HG03095 (cell line): ENCODE measurements at regions not wholly inside any gene's neighbourhood (a gene's known extent, or its start where the extent isn't known, plus 50 kb on each side); places are given as distances from the start of the nearest gene placed in this dataset.

Experiments
- ATAC-seq: cut with Tn5 transposase; IDR thresholded peaks from one replicate; pipeline ENCODE4 v1.9.1; 2021; ENCODE audit warnings: moderate library complexity; ENCODE audit not compliant: unreplicated experiment

GRCh38 chr2:236866542-236867340, 218.9 kb upstream of the COPS8 start:
- no peak for ATAC-seq

- no peak for ATAC-seq
These were observed 218.0 kb upstream of the COPS8 start for GRCh38 chr2:236867441-236868260.

DNA sequence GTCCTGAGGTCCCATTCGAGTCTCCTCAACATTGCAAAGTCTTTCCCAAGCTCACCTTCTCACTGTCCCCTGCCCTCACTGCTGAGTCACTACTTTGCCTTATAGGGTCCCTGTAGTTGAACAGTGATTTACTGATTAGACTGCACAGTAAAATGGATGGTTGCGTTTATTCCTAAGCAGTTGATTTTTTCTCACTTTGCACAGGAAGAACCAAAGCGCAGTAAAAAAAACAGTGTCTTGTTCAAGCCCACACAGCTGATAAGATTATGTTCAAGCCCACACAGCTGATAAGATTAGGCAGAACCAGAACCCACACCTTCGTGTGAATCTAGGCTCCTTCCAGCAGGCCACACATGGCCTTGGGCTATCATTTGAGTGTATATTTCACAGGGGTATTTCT, 215.3 kb upstream of the COPS8 start:
- ATAC-seq = no peak

GRCh38 chr2:236871500-236872001, 214.1 kb upstream of the COPS8 start:
- ATAC-seq = no peak

DNA sequence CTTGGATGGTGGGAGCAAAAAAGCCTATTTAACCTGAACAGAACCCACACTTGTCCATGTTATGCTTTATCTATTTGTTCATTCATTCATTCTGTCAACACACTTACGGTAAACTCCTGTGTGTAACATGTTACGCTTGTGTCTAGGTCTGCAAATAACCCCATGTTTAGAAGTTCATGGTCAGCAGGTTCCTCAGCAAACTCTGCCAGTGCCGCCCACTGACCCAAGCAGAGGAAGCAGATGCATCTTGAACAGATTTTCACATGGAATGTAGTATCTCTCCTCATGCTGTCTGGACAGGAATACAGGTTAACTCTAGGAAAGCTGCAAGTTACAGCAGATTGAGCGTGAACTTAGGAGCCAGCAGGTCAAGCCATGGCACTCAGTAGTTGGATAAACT, 213.7 kb upstream of the COPS8 start:
- no peak for ATAC-seq

DNA sequence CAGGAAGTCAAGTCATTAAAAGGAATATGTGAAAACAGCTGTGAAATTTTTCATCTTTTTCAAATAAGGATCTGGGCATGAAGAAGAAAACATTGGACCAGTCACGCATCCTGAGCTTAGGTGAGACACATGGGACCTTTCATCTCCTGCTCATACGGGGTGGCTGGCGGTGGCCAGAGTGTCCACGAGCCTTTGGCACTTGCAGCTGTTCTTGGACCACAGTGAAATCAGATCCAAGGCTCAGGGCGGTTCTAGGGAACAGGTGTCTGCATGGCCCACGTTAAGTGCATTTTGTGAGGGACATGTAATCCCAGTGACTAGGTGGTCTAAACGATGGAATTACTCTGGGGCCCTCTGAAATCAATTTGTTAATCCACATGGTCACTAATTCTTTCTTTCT, 212.7 kb upstream of the COPS8 start:
- no peak for ATAC-seq

GRCh38 chr2:236873636-236874035, 212.1 kb upstream of the COPS8 start:
- ATAC-seq = no peak

DNA sequence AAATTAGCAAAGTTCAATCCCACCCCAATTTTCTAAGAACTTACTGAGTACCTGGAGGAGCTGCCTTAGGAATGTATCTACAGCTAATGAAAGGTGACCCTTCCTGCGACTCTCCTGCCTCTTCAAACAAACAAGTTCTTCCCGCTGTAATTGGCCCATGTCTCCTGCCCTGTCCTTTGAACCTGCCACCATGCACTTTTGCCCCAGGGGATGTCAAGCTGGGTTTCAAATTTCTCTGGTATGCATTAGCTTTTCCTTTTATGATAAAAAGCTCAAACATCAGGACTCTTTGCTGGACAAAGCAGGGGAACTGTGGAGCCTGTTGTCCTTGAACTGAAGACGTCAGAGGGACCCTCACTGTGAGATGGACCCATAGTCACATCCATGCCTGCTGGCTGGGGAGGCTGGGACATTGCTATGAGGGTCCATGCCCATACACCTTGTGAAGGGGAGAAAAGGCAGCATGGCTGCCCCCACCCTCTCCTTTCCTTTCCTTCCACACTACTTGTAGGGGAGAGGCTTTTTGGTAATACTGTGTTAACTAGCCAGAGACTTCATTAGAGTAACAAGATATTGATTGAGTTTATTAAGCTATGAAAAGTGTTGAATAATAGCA, 210.7 kb upstream of the COPS8 start:
- no peak for ATAC-seq

DNA sequence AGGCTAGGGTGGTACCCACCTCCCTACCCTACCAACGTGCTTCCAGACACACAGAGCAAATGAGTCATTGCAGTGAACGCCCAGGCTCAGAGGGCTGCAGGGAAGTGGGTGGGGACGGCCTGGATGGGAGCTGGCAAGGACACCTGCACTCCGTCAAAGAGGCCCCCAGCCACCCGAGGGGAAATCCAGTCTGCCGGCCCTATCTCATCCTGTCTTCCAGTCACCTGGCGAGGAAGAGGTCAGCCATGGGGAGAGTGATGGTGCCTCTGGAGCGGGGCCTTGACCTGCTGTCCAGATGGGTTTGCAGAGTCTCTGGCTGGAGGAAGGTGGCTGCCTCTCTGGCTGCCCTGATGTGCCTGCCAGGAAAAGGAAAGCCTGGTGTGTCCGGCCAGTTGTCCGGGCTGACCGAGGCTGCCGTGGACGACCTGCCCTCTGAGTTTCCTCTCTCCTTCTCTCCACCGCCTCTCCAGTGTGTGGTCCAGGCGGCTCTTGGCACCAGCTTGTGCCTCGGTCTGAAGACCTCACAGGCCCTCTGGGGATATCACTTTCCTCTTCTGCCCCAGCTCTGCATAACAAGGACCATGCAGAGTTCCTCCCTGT, 209.7 kb upstream of the COPS8 start:
- ATAC-seq = no peak

- no peak for ATAC-seq
These were observed 209.0 kb upstream of the COPS8 start for GRCh38 chr2:236876642-236877041.

- ATAC-seq = no peak
These were observed 207.7 kb upstream of the COPS8 start for GRCh38 chr2:236877972-236878371.

DNA sequence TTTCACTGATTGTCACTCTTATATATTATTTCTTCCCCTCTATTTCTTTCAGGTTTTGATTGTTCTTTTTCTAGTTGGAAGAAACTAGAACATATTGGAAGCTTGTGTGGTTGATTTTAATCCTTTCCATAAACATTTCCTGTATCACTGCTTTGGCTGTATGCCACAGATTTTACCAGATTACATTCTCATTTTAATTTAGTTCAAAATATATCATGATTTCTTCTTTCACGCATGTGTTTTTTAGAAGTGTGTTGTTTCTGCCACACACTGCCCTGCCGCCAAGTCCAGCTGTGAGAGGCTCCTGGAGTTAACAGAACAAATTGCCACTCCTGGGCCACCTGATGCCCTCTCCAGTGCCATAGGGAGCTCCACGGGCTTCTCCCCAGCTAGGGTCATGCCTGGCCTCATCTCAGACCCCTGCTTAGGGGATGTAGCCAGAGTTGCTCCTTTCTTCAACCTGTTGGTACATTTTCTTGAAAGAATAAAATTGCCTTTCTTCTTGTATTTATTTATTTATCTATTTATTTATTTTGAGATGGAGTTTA, 206.2 kb upstream of the COPS8 start:
- ATAC-seq = no peak

GRCh38 chr2:236882074-236882473, 203.6 kb upstream of the COPS8 start:
- no peak for ATAC-seq

DNA sequence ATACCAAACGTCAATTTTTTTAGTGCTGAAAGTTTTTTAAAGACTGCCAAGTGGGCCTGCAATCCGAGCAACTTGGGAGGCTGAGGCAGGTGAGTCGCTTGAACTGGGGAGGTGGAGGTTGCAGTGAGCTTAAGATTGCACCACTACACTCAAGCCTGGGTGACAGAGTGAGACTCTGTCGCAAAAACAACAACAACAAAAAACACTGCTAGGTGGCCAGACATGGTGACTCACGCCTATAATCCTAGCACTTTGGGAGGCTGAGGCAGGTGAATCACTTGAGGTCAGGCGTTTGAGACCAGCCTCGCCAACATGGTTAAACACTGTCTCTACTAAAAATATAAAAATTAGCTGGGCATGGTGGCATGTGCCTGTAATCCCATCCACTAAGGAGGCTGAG, 202.8 kb upstream of the COPS8 start:
- ATAC-seq = no peak

DNA sequence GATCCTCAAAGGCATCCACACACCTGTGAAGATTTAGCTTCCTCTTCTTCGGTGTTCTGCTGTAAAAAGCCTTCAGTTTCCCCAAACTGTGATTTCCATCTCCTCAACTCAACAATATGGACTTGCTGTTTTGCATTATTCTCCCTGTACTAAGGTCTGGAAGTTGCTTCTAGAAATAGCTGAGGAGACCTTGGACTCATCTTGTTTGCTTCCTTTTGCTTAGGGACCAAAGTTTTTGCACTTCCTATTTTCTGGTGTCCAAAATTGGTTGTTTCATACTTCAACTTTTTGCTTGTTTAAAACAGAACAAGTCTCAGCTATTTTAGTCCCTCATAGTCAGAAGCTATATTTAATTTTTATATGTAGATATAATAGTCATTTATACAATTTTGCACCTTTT, 201.9 kb upstream of the COPS8 start:
- ATAC-seq = no peak

DNA sequence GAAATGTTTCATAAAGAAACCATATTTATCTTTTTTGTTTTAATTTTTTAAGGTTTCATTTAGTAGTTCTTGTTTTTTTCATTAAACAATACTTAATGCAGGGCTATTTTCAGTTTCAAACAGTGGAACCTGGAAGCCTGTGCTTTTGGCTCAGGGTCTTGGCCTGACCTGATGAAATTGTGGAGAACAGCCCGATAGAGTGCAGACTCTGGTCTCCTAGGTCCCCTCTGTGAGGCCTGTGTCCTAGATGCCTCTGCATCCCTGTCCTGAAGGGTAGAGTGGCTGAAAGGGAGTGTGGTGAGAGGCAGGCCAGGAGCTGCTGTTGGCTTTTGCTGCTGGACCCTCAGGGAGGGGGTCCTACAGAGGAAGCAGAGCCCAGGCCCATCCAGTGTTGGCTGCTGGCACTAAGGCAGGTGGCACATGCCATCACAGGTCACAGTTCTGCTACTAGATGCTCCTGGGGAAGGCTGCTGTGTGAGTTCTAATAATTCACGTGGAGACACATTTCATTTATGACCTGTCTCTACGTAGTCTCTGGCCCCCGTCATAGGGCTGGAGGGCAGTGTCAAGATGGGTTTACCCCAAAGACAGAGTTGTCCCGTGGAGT, 201.0 kb upstream of the COPS8 start:
- no peak for ATAC-seq

DNA sequence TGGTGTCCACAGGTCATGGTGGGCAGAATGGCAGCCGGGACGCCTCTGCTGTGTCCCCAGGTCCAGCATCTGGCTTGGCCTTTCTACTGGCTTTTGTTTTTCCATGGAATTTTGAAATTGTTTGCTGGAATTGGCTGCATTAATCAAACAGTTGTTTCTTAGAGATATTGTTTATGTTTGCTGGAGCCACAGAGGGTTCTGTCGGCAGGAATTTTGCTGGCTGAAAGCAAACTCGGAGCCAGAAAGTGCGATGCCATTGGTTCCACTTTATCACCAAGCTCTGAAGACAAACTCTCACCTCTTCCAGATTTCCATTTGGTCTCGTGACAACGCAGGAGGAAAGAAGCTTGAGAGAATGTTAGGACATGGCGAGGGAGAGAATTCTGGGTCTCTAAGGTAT, 199.2 kb upstream of the COPS8 start:
- ATAC-seq = no peak

GRCh38 chr2:236887531-236887930, 198.2 kb upstream of the COPS8 start:
- no peak for ATAC-seq

GRCh38 chr2:236887953-236888793, 197.5 kb upstream of the COPS8 start:
- no peak for ATAC-seq
